Trophoblast cell (in vitro differentiated cells and primary cell): ENCODE measurements at regions not wholly inside any gene's neighbourhood (a gene's known extent, or its start where the extent isn't known, plus 50 kb on each side); places are given as distances from the start of the nearest gene placed in this dataset.

Experiments
- DNase-seq, 2 donors: peaks; one replicate each; pipeline ENCODE4 v3.0.0-alpha.2; 2016
- H2AFZ ChIP-seq: 2 replicates; pipeline ENCODE4 v1.6.1; 2013; ENCODE audit warnings: low read length, moderate library complexity, mild to moderate bottlenecking; ENCODE audit not compliant: insufficient read depth, poor library complexity
- H2AK5ac ChIP-seq: 2 replicates; pipeline ENCODE4 v1.6.1; 2013; ENCODE audit warnings: mild to moderate bottlenecking, low read length
- H2BK120ac ChIP-seq: 2 replicates; pipeline ENCODE4 v1.6.1; 2013; ENCODE audit warnings: low read length, mild to moderate bottlenecking, moderate library complexity; ENCODE audit not compliant: insufficient read depth, poor library complexity
- H2BK12ac ChIP-seq: 2 replicates; pipeline ENCODE4 v1.6.1; 2013; ENCODE audit warnings: mild to moderate bottlenecking, low read length, moderate library complexity
- H2BK5ac ChIP-seq: 2 replicates; pipeline ENCODE4 v1.6.1; 2013; ENCODE audit warnings: low read length, low read depth, moderate library complexity, mild to moderate bottlenecking; ENCODE audit not compliant: poor library complexity
- H3K14ac ChIP-seq: 2 replicates; pipeline ENCODE4 v1.6.1; 2013; ENCODE audit warnings: mild to moderate bottlenecking, low read length
- H3K18ac ChIP-seq: 2 replicates; pipeline ENCODE4 v1.6.1; 2013; ENCODE audit warnings: mild to moderate bottlenecking, low read length
- H3K23ac ChIP-seq: 2 replicates; pipeline ENCODE4 v1.6.1; 2013; ENCODE audit warnings: low read length
- H3K27ac ChIP-seq: 2 replicates; pipeline ENCODE4 v1.5.1; 2013; ENCODE audit warnings: low read depth, mild to moderate bottlenecking, inconsistent platforms, low read length, moderate library complexity
- H3K27me3 ChIP-seq: 2 replicates; pipeline ENCODE4 v1.6.1; 2013; ENCODE audit warnings: inconsistent platforms, mild to moderate bottlenecking, low read length, moderate library complexity; ENCODE audit not compliant: insufficient read depth
- H3K36me3 ChIP-seq, 2 experiments: 1 replicate in 1 of 2; 2 replicates in 1 of 2; pipeline ENCODE4 v1.6.1; 2013; ENCODE audit warnings: low read length in 2 of 2, mild to moderate bottlenecking in 2 of 2, moderate library complexity in 1 of 2; ENCODE audit not compliant: insufficient read depth in 2 of 2, control insufficient read depth in 1 of 2
- H3K4ac ChIP-seq: 2 replicates; pipeline ENCODE4 v1.6.1; 2013; ENCODE audit warnings: low read depth, mild to moderate bottlenecking, low read length, moderate library complexity
- H3K4me1 ChIP-seq, 2 experiments: 1 replicate in 1 of 2; 2 replicates in 1 of 2; pipeline ENCODE4 v1.6.1; 2013; ENCODE audit warnings: low read length in 2 of 2, mild to moderate bottlenecking in 2 of 2, moderate library complexity in 1 of 2; ENCODE audit not compliant: insufficient read depth in 2 of 2, control insufficient read depth in 1 of 2
- H3K4me2 ChIP-seq: 2 replicates; pipeline ENCODE4 v1.6.1; 2013; ENCODE audit warnings: inconsistent platforms, mild to moderate bottlenecking, low read length, moderate library complexity
- H3K4me3 ChIP-seq: 2 replicates; pipeline ENCODE4 v1.5.1; 2013; ENCODE audit warnings: mild to moderate bottlenecking, low read depth, low read length, inconsistent platforms
- H3K79me1 ChIP-seq: one replicate; pipeline ENCODE4 v1.6.1; 2013; ENCODE audit warnings: low read length
- H3K79me2 ChIP-seq: 2 replicates; pipeline ENCODE4 v1.6.1; 2013; ENCODE audit warnings: low read length, mild to moderate bottlenecking; ENCODE audit not compliant: control insufficient read depth, insufficient read depth, poor library complexity
- H3K9ac ChIP-seq: 2 replicates; pipeline ENCODE4 v1.6.1; 2013; ENCODE audit warnings: mild to moderate bottlenecking, low read length
- H3K9me3 ChIP-seq: 2 replicates; pipeline ENCODE4 v1.6.1; 2013; ENCODE audit warnings: low read depth, mild to moderate bottlenecking, control low read depth, inconsistent platforms, low read length; ENCODE audit not compliant: insufficient read depth
- H4K12ac ChIP-seq: 2 replicates; pipeline ENCODE4 v1.6.1; 2013; ENCODE audit warnings: low read depth, mild to moderate bottlenecking, low read length, moderate library complexity
- H4K8ac ChIP-seq: 2 replicates; pipeline ENCODE4 v1.6.1; 2013; ENCODE audit warnings: low read depth, mild to moderate bottlenecking, low read length, moderate library complexity
- H4K91ac ChIP-seq: one replicate; pipeline ENCODE4 v1.6.1; 2013; ENCODE audit warnings: low read depth, mild to moderate bottlenecking, low read length, moderate library complexity
- WGBS: extraction: QIAGEN DNeasy Blood & Tissue Kit; methylation state at CpG from one replicate; pipeline ENCODE4 v1.1.7; 2013; ENCODE audit warnings: missing lambda C conversion rate; ENCODE audit not compliant: insufficient read length, insufficient coverage; ENCODE audit errors: extremely low coverage; 5-methylcytosine and 5-hydroxymethylcytosine counted together

GRCh38 chr15:87287156-87287555 lies 969.4 kb downstream of the NTRK3 start:
- Histone ChIP-seq H3K36me3 (no peaks in the 10 kb centered on the region), H3K14ac (no peak overlapping the region), H4K91ac (no peak overlapping the region), H2BK12ac (no peak overlapping the region), H3K27me3 (no peaks in the 10 kb centered on the region), H3K79me1 (no peaks in the 10 kb centered on the region), H2BK120ac (no peak overlapping the region), H2BK5ac (no peak overlapping the region), H2AFZ (no peak overlapping the region), H3K4me1 (no peaks in the 10 kb centered on the region), H3K9me3 (peaks cover 5% of the 10 kb centered on the region), H4K8ac (no peak overlapping the region), H2AK5ac (no peak overlapping the region), H3K9ac (no peak overlapping the region), H3K4ac (no peak overlapping the region), H3K4me2 (no peak overlapping the region), H3K23ac (no peak overlapping the region), H3K27ac (peak overlapping the region; percentile 52), H3K4me3 (no peak overlapping the region), H4K12ac (no peak overlapping the region), H3K79me2 (no peaks in the 10 kb centered on the region), H3K18ac (no peak overlapping the region)
- peak; percentile 50 to 89 for DNase-seq
- 100% methylated on average over 1 of the region's 3 CpGs for WGBS

DNA sequence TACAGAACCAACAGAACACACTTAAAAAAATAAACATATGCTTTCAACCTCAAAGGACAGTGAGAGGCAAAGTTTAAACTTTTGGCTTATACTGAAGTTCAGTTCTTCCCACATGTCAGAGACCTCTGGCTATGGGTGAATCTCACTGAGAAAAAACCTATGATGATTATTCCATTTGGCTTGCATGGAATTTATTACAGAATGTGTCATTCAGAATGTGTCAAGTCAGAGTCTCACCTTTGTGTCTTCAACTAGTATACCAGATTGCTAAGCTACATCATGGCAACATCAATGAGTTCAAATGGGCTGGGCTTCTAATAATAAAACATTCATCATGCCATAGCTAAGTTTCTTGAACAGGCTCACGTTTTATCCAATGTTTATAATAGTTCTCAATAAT lies 987.0 kb downstream of the NTRK3 start:
- Histone ChIP-seq H3K4me3 (no peak overlapping the region), H2BK12ac (no peak overlapping the region), H3K79me1 (no peaks in the 10 kb centered on the region), H4K12ac (no peak overlapping the region), H3K14ac (no peak overlapping the region), H2BK120ac (no peak overlapping the region), H4K91ac (no peak overlapping the region), H4K8ac (no peak overlapping the region), H3K4me1 (no peaks in the 10 kb centered on the region), H2AFZ (no peak overlapping the region), H3K18ac (no peak overlapping the region), H3K27ac (no peak overlapping the region), H3K36me3 (no peaks in the 10 kb centered on the region), H3K9me3 (no peaks in the 10 kb centered on the region), H3K79me2 (no peaks in the 10 kb centered on the region), H3K9ac (no peak overlapping the region), H3K4me2 (no peak overlapping the region), H2BK5ac (no peak overlapping the region), H2AK5ac (no peak overlapping the region), H3K4ac (no peak overlapping the region), H3K27me3 (no peaks in the 10 kb centered on the region), H3K23ac (no peak overlapping the region)
- DNase-seq: peak in 1 of 2 donors; percentile 60
- no CpG with 5 or more reads among the region's 1 CpG for WGBS

GRCh38 chr15:87268675-87269074 lies 987.9 kb downstream of the NTRK3 start:
- no peak overlapping the region for H4K91ac ChIP-seq
- H3K4ac ChIP-seq: no peak overlapping the region

GRCh38 chr15:87267798-87268197 lies 988.7 kb downstream of the NTRK3 start:
- Histone ChIP-seq H4K8ac (no peak overlapping the region), H3K4me2 (no peak overlapping the region), H2BK120ac (no peak overlapping the region), H3K79me2 (no peaks in the 10 kb centered on the region), H3K27ac (no peak overlapping the region), H2BK5ac (no peak overlapping the region), H3K18ac (no peak overlapping the region), H3K4ac (no peak overlapping the region), H3K36me3 (no peaks in the 10 kb centered on the region), H3K4me3 (no peak overlapping the region), H3K4me1 (no peaks in the 10 kb centered on the region), H4K91ac (no peak overlapping the region), H3K9ac (no peak overlapping the region), H3K14ac (no peak overlapping the region), H3K27me3 (no peaks in the 10 kb centered on the region), H2AK5ac (no peak overlapping the region), H2AFZ (no peak overlapping the region), H4K12ac (no peak overlapping the region), H3K79me1 (no peaks in the 10 kb centered on the region), H3K9me3 (no peaks in the 10 kb centered on the region), H3K23ac (no peak overlapping the region), H2BK12ac (no peak overlapping the region)
- peak in 1 of 2 donors; percentile 56 for DNase-seq
- WGBS: no CpG with 5 or more reads among the region's 2 CpGs

More at GRCh38 chr15:87268675-87269074, 987.9 kb downstream of the NTRK3 start:
- no peak for DNase-seq
- Histone ChIP-seq H3K4me2 (no peak overlapping the region), H3K9ac (no peak overlapping the region), H4K8ac (no peak overlapping the region), H2BK12ac (no peak overlapping the region), H3K27ac (no peak overlapping the region), H3K23ac (no peak overlapping the region), H3K36me3 (no peaks in the 10 kb centered on the region), H3K79me1 (no peaks in the 10 kb centered on the region), H3K18ac (no peak overlapping the region), H3K14ac (no peak overlapping the region), H2AK5ac (no peak overlapping the region), H4K12ac (no peak overlapping the region), H2AFZ (no peak overlapping the region), H3K27me3 (no peaks in the 10 kb centered on the region), H2BK120ac (no peak overlapping the region), H3K79me2 (no peaks in the 10 kb centered on the region), H3K4me1 (no peaks in the 10 kb centered on the region), H3K9me3 (no peaks in the 10 kb centered on the region), H3K4me3 (no peak overlapping the region), H2BK5ac (no peak overlapping the region)
- WGBS: no CpG with 5 or more reads among the region's 2 CpGs
